OCI-LY3 (cell line): ENCODE measurements at regions not wholly inside any gene's neighbourhood (a gene's known extent, or its start where the extent isn't known, plus 50 kb on each side); places are given as distances from the start of the nearest gene placed in this dataset.

ENCODE experiments used
- H2AFZ ChIP-seq: fragments of 200-600, 300-600 bp; shearing (Covaris generic); 2 replicates; pipeline ENCODE4 v1.6.0; 2014; ENCODE audit warnings: antibody characterized with exemption, low read depth, low read length
- H3K27ac ChIP-seq: fragments of 200-600, 300-600 bp; sonication (generic); 2 replicates; pipeline ENCODE4 v1.5.1; 2014; ENCODE audit warnings: mild to moderate bottlenecking, low read length, moderate library complexity, mixed read lengths
- H3K27me3 ChIP-seq: fragments of 200-600, 300-600 bp; sonication (generic); 2 replicates; pipeline ENCODE4 v1.6.1; 2014; ENCODE audit warnings: low read depth, low read length, mixed read lengths
- H3K36me3 ChIP-seq: fragments of 200-600, 300-600 bp; sonication (generic); replicated peaks from 2 replicates; pipeline ENCODE3; 2014; ENCODE audit warnings: low read depth, low read length, mixed read lengths
- H3K4me1 ChIP-seq: fragments of 300-600, 200-600 bp; sonication (generic); 2 replicates; pipeline ENCODE4 v1.6.1; 2014; ENCODE audit warnings: low read length, mixed read lengths
- H3K4me2 ChIP-seq: fragments of 200-600, 300-600 bp; sonication (generic); 2 replicates; pipeline ENCODE4 v1.6.1; 2014; ENCODE audit warnings: low read length, mixed read lengths
- H3K4me3 ChIP-seq: fragments of 300-600, 200-600 bp; sonication (generic); 2 replicates; pipeline ENCODE4 v1.5.1; 2014; ENCODE audit warnings: antibody characterized with exemption, mild to moderate bottlenecking, low read length, moderate library complexity
- H3K79me2 ChIP-seq: fragments of 300-600, 200-600 bp; shearing (Covaris generic); 2 replicates; pipeline ENCODE4 v1.6.1; 2014; ENCODE audit warnings: mild to moderate bottlenecking, low read length, mixed read lengths
- H3K9ac ChIP-seq: fragments of 300-600, 200-600 bp; shearing (Covaris generic); 2 replicates; pipeline ENCODE4 v1.6.0; 2014; ENCODE audit warnings: mild to moderate bottlenecking, low read length, moderate library complexity
- H3K9me3 ChIP-seq: fragments of 200-600, 300-600 bp; shearing (Covaris generic); 2 replicates; pipeline ENCODE4 v1.6.1; 2014; ENCODE audit warnings: low read length, mixed read lengths; ENCODE audit not compliant: insufficient read depth
- H4K20me1 ChIP-seq: fragments of 200-600, 300-600 bp; sonication (generic); 2 replicates; pipeline ENCODE4 v1.6.1; 2016; ENCODE audit warnings: low read length, mixed read lengths; ENCODE audit not compliant: insufficient read depth
- EZH2phosphoT487 ChIP-seq: fragments of 200-600 bp; shearing (Covaris generic); IDR thresholded peaks from 2 replicates; pipeline ENCODE4 v1.6.1; 2018; ENCODE audit warnings: antibody characterized with exemption, mixed run types, low read depth
- TF ChIP-seq, protein P1 (sequence below): fragments of 200-600, 300-600 bp; sonication (generic); IDR thresholded peaks from 2 replicates; pipeline ENCODE4 v1.5.1; 2014; ENCODE audit warnings: antibody characterized with exemption, low read length, low read depth

DNA sequence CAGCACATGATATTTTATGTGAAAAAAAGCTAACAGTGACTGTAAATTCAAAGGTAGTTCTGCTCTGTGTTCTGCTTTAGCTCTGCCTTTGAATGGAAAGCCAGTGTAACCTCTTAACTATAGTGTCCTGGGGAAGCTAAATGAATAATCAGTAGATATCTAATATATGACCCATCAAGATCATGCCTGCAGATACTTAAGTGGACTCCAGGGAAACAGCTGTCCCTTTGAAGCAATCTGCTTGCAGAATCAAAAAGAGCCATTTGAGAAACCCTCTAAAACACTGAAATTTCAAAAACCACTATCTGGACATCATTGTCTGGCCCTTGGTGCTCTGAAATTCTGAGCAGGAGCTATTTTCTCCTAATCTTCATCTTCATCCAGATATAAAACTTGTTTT, 104.2 kb upstream of the ADGRL4 start:
- H3K4me3 ChIP-seq = no peak overlapping the region
- H3K36me3 ChIP-seq = no peaks in the 10 kb centered on the region
- H3K27ac ChIP-seq = no peak overlapping the region
- no peak overlapping the region for H3K4me2 ChIP-seq
- no peaks in the 10 kb centered on the region for H4K20me1 ChIP-seq
- no peaks in the 10 kb centered on the region for H3K9me3 ChIP-seq
- no peaks in the 10 kb centered on the region for H3K79me2 ChIP-seq
- H2AFZ ChIP-seq = no peak overlapping the region
- TF ChIP-seq, protein P1, sequence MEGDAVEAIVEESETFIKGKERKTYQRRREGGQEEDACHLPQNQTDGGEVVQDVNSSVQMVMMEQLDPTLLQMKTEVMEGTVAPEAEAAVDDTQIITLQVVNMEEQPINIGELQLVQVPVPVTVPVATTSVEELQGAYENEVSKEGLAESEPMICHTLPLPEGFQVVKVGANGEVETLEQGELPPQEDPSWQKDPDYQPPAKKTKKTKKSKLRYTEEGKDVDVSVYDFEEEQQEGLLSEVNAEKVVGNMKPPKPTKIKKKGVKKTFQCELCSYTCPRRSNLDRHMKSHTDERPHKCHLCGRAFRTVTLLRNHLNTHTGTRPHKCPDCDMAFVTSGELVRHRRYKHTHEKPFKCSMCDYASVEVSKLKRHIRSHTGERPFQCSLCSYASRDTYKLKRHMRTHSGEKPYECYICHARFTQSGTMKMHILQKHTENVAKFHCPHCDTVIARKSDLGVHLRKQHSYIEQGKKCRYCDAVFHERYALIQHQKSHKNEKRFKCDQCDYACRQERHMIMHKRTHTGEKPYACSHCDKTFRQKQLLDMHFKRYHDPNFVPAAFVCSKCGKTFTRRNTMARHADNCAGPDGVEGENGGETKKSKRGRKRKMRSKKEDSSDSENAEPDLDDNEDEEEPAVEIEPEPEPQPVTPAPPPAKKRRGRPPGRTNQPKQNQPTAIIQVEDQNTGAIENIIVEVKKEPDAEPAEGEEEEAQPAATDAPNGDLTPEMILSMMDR = no peak
- no peaks in the 10 kb centered on the region for H3K27me3 ChIP-seq
- H3K4me1 ChIP-seq = peaks cover 12% of the 10 kb centered on the region
- H3K9ac ChIP-seq = no peak overlapping the region

DNA sequence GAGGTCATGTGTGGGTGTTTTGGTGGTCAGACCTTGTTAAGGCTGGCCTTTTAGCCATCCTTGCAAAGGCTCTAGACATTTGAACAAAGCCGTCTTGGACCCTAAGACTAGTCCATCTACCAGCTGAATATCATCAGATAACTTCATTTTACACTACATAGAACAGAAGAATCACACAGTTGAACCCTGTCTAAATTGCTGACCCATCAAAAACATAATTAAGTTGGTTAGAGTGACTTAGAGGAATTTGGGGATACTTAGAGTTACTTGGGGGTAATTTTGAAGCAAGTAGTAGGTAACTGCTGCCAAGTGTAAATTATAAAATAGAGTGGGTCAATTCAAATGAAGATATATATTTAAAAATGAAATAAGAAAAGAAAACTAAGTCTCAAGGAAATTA, 102.9 kb upstream of the ADGRL4 start:
- TF ChIP-seq, protein P1 = no peak
- no peak for TF ChIP-seq EZH2phosphoT487
- H3K79me2 ChIP-seq = no peaks in the 10 kb centered on the region
- H3K4me1 ChIP-seq = peaks cover 11% of the 10 kb centered on the region
- H3K27me3 ChIP-seq = no peaks in the 10 kb centered on the region
- no peaks in the 10 kb centered on the region for H3K36me3 ChIP-seq
- H3K9ac ChIP-seq = no peak overlapping the region
- no peak overlapping the region for H3K4me2 ChIP-seq
- no peaks in the 10 kb centered on the region for H3K9me3 ChIP-seq
- H3K4me3 ChIP-seq = no peak overlapping the region
- no peak overlapping the region for H3K27ac ChIP-seq
- H4K20me1 ChIP-seq = no peaks in the 10 kb centered on the region
- no peak overlapping the region for H2AFZ ChIP-seq

DNA sequence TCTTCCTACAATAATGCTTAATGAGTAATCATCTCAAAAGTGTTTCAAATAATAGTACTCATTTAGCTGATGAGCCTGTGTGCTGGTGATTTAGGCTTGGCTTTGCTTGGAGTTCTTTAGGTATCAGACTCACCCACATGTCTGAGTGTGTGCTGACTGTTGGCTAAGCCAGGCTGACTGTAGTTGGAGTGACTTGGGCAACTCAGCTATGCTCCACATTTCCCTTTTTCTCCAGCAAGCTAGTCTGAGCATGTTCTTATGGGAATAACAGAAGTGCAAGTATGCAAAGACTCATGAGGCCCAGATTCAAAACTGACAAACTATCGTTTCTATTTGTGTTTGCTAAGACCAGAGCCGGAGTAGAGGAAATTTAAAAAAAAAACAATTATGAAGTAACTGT, 99.0 kb upstream of the ADGRL4 start:
- Histone ChIP-seq H3K9ac (no peak overlapping the region), H3K36me3 (no peaks in the 10 kb centered on the region), H3K4me3 (no peak overlapping the region), H3K4me1 (no peaks in the 10 kb centered on the region), H4K20me1 (no peaks in the 10 kb centered on the region), H2AFZ (no peak overlapping the region), H3K79me2 (no peaks in the 10 kb centered on the region), H3K4me2 (no peak overlapping the region), H3K27ac (no peak overlapping the region), H3K9me3 (no peaks in the 10 kb centered on the region), H3K27me3 (no peaks in the 10 kb centered on the region)
- TF ChIP-seq, protein P1 = no peak
- no peak for TF ChIP-seq EZH2phosphoT487

DNA sequence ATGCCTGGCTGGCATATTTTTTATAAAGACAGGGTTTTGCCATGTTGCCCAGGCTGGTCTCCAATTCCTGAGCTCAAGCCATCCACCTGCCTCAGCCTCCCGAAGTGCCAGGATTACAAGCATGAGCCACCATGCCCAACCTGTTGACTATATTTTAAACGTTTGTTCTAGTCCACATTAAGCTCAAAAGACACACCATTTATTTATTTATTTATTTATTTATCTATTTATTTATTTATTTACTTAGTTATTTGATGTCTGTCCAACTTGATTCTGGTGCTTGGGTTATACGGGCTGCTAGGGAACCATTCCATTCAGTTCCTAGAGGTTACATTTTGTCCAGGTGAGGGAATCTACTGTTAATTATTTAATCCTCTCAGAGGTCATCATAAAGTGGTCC, 98.1 kb upstream of the ADGRL4 start:
- Histone ChIP-seq H4K20me1 (no peaks in the 10 kb centered on the region), H3K4me1 (no peaks in the 10 kb centered on the region), H2AFZ (no peak overlapping the region), H3K36me3 (no peaks in the 10 kb centered on the region), H3K27ac (no peak overlapping the region), H3K27me3 (no peaks in the 10 kb centered on the region), H3K9me3 (no peaks in the 10 kb centered on the region), H3K4me2 (no peak overlapping the region), H3K9ac (no peak overlapping the region), H3K4me3 (no peak overlapping the region), H3K79me2 (no peaks in the 10 kb centered on the region)
- TF ChIP-seq, protein P1 = no peak
- TF ChIP-seq EZH2phosphoT487 = no peak
